ENCODE measurements at regions not wholly inside any gene's neighbourhood (a gene's known extent, or its start where the extent isn't known, plus 50 kb on each side); places are given as distances from the start of the nearest gene placed in this dataset.

DNA sequence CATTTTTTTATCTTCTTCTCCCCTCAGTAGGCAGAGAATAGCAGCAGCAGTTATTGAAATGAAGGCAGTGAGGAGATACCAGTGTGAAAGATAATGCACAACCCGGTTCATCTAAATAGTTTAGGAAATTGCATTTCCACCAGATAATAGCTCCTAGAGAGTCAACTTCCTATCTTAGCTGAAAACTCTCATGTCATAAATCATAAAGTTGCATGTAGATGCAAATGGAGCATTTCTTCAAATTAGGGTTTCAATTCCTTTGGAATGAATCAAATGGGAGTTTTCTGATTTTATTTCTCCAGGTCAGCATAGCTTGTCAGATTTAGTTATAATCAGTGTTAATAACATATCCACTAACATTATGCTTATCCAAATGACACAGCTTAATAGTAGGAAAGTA is 335.3 kb downstream of the CNTNAP4 start:
- DNase-seq (ENCODE audit: low read depth in 2 of 3, low spot score in 2 of 3), result no peak

DNA sequence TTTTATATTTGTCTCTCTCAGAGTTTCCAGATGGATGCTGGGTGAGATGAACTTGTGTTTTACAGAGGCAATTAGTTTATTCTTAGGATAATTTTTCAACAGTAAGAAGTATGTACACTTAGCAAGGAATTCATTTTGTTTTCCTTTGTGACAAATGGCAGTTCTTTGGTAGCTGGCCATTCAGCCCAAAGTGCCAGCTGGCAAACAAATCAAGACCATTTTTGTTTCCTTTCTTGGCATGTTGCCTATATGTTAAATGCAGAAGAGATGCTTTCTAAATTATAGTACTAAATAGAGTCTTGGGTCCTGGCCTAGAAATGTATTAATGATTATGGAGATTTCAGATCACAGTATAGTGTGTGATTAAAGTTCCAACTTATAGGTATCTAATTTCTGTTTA is 337.1 kb downstream of the CNTNAP4 start:
- DNase-seq (ENCODE audit: low read depth in 2 of 3, low spot score in 2 of 3), result no peak

DNA sequence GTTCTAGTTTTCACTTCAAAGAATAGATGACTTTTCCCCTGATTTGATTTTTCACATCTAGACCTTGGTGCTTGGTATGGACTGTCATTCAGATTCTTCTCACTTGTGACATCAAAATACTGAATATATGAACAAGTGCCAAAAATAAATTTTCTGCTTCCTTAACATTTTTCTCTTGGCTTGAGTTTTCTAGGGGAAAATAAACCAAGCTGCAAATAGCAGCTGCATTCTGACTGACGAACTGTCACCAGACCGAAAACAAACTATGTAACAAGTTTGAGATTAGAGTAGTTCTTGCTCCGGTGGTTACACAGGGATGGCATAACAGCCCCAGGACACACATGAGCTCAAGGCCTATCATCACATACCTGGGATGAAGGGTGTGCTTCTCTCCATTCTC is 345.7 kb downstream of the CNTNAP4 start:
- no peak for DNase-seq (ENCODE audit: low read depth in 2 of 3, low spot score in 2 of 3)

DNA sequence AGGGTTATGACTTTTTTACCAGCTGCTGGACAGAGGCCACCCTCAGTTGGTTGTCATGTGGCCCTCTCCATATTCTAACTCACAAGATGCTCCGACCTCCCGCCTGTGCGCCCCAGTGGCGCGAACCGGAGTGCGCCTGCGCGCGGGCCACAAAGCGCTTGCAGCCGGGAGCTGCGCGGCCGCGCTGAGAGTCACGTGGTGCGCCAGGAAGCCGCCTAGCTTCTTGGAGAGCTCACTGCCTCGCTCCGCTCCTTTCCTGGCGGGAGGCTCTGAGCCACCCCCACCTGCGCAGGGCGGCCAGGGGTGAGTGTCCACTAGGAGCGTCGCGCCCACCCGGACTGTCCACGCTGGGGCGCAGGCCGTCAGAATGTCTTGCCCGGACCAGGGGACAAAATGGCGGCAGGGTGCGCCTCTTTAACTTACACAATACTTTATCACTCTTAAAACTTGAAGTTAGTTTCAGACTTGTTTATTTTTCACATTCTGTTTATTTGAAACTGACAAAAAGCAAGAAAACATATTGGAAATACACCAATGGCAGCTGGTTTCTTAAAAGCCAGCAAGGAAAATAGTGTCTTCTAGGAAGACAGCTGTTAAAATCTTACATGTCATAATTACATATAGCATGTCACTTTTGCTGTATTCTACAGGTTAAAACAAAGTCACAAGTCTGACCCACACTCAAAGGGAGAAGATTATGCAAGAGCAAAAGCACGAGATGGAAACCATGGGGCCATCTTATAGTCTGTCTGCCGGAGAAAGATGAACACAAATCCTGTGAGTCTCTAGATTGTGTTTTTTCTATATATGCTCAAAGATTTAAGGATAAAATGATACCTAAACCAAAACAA is 357.9 kb downstream of the CNTNAP4 start:
- no peak for DNase-seq (ENCODE audit: low read depth in 2 of 3, low spot score in 2 of 3)

DNA sequence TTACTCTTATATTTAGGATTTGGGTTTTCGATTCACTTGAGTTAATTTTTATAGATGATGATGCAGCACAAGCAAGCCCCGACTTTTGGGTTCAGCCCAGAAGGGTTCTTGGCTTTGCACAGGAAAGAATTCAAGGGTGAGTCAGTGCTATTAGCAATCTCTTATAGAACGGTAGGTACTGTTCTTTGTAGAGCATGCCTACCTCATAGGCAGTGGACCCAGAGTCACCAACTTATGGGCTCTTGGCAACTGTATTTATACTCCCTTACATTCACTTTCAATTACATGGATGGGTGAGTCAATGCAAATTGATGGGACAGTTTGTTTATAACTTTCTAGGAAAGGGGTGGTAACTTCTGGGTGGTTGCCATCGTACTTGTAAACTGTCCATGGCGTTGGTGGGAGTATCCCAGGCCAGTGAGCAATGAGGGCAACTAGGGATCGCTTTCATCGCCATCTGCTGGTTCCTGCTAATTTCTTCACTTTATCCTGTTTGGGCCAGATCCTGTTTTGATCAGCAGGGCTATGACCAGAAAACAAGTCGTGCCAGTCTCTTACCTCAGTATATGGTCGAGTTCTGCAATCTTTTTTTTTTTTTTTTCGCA is 362.6 kb downstream of the CNTNAP4 start:
- DNase-seq (ENCODE audit: low read depth in 2 of 3, low spot score in 2 of 3), result peak in 2 of 3 donors; percentile 2 to 8

DNA sequence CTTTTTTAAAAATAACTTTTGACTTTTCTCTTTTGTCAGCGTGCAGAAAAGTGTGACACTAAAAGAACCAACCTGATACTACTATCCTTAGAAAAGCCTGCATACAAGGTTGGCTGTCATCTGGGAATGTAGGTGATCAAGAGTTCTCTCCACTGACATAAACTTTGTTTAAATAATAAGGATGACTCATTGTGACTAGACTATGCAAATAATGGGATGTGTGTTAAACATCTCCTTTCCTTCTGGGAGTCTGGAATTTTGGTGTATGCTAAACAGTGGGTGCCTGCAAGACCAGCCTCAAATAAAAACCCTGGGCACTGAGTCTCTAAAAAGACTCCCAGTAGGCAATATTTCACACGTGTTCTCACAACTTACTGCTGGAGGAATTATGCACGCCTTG is 373.4 kb downstream of the CNTNAP4 start:
- no peak for DNase-seq (ENCODE audit: low read depth in 2 of 3, low spot score in 2 of 3)

DNA sequence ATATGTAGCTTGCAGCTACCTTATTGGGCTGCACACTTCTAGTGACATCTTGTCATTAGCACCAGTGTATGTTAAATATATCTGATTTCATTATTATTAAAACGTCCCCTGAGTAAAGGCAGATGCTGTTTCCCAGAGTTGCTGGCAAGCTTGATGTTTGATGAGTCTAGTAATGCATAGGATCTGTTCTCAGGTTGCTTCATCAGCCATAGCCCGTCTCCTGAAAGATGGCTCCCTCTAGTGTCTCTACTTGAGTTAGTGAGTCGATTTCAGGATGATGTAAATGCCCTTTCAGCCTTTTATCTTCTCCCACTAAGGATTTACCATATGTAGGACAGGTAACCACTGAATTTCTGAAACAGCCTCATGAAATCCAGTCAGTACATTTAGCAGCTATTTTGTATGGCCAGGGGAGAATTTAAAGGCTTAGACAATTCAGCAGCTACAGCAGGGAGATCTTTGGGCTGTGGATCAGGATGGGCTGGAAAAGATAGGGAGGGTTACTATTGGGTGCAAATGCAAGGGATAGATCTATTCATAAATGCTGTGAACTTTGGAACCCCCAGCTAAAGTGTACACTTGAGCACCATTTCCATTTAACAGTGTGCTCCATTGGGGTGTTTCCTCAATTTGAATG is 376.3 kb downstream of the CNTNAP4 start:
- DNase-seq (ENCODE audit: low read depth in 2 of 3, low spot score in 2 of 3), result peak in 2 of 3 donors; percentile 2 to 17

DNA sequence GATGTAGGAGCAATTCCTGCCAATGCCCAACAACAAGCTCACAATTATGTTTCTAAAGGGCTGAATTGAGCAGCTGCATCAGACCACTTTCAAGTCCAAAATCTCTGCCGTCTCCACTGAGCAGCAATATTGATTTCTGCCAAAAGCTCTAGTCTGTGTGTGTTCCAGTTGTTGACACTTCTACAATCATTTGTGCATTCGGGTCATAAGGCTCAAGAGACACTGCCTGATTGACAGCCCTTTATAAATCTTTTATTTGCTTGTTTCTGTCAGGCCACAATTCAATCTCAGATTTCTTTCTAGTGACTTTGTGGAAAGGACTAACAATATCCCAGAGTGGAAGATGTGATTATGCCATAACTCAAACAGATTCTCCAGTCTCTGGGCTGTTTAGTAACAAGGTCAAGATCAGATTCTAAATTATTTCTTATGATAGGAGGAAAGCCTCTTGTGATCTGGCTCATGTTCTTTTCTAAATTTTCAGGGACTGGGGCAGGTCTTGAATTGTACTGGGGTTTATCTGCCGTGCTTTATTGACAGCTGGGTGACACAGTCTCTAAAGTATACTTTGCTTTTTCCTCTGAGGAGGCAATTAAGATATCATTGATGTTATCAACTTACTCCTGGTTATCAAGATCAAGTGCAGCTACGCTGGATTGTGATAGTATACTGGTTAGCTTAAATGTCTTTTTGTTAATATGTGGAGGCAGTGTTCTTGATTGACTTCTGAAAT is 377.1 kb downstream of the CNTNAP4 start:
- no peak for DNase-seq (ENCODE audit: low read depth in 2 of 3, low spot score in 2 of 3)

DNA sequence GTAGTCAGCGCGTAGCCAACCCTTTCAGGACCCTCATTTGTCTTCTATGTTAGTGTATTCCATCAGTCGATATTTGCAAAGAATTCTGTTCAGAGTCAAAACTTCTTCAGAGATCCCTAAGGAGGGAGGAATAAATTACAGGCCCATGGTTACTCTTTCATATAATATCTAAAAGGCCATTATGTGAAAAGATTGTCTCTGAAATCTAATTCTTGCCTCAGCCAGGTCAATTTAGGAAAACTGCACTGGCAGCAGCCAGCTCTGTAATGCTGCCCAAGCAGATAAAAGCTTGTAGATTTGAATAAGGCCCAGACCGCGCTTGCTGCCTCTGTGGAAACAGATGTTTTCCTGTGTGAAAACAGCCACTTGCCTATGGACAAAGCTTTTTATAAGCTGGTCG is 379.8 kb downstream of the CNTNAP4 start:
- DNase-seq (ENCODE audit: low read depth in 2 of 3, low spot score in 2 of 3), result no peak

DNA sequence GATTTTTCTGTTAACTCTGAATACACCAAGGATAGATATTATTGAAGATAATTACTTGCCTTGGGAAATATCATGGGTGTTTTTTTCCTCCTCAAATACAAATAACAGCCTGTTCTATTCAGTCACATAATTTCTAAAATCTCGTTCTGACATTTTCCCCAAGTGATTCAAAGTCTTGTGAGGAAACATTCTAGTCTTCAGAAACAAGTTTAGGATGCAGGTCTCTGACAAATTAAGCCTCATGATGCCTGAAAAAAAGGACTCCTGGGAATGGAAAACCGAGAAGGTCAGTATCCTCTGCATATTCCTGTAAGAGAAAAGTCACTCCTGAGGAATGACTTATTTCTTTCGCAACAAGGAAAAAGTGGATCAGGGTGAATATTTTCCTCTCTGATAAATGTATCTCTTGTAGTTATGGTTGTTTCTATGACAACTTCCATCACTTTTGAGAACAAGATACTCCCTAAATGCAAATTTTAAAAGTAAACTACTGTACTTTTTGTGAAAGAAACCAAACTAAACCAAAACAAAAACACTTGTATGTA is 384.6 kb downstream of the CNTNAP4 start:
- DNase-seq (ENCODE audit: low read depth in 2 of 3, low spot score in 2 of 3), result no peak

DNA sequence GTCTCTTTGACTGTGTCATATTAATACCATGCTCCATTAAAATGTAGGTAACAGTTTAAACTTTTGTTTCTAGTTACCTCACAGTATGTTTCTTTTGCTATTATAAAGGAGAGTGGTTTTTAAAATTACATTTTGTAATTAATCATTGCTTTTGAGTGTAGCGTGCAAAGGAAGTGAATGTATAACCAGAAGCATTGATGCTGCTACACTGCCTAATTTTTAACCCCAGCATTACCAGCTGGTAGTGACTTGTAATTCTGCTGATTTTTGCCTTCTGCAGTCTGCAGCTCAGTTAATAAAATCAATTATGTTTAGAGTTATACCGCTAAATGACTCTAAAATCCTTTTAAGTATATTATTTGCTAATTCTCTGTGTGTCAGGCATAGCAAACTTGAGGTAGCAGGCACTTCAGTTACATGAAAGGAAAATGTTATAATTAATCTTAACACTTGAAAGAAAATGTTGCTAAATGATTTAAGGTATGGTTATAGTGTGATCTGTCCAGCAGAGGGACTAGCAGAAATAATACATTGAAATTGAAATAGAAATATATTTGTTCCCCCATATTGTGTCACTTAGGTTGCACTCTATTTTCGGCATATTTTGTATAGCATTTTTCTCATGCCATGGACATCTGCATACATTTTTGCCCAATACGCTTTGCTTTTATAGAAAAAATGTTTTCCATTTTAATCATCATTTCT is 388.5 kb downstream of the CNTNAP4 start:
- DNase-seq (ENCODE audit: low read depth in 2 of 3, low spot score in 2 of 3), result no peak

DNA sequence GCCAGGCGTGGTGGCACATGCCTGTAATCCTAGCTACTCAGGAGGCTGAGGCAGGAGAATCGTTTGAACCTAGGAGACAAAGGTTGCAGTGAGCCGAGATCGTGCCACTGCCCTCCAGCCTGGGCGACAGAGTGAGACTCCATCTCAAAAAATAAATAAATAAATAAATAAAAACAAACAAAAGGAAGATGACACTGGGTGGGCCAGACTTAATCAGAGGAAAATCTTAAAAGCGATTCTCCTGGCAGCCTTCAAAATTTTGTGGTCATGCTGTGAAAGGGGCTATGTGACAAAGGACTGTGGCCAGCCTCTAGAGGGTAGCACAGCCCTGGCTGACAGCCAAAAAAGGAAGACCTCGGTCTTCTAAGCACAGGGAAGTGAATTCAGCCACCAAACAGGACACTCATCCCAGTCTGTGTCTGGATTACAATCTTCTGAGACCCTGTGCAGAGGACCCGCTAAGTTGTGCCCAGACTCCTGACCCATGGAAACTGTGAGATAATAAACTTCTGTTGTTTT is 391.1 kb downstream of the CNTNAP4 start:
- DNase-seq (ENCODE audit: low read depth in 2 of 3, low spot score in 2 of 3), result peak in 1 of 3 donors; percentile 5

DNA sequence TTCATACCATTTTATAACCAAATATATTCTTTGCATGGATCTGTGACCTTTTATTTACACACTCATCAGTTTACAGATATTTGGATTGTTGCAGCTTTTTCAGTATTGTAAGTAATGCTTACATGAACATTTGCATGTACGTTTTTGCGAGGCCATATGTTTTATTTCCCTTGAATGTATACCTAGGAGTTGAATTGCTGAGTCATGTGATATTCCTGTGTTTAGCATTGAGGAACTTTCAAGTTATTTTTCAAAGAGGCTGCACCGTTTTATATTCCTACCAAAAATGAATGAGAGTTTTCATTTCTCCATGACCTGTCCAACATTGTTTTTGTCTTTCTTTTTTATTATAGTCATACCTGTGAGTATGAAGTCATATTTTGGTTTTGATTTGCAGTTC is 392.1 kb downstream of the CNTNAP4 start:
- no peak for DNase-seq (ENCODE audit: low read depth in 2 of 3, low spot score in 2 of 3)

DNA sequence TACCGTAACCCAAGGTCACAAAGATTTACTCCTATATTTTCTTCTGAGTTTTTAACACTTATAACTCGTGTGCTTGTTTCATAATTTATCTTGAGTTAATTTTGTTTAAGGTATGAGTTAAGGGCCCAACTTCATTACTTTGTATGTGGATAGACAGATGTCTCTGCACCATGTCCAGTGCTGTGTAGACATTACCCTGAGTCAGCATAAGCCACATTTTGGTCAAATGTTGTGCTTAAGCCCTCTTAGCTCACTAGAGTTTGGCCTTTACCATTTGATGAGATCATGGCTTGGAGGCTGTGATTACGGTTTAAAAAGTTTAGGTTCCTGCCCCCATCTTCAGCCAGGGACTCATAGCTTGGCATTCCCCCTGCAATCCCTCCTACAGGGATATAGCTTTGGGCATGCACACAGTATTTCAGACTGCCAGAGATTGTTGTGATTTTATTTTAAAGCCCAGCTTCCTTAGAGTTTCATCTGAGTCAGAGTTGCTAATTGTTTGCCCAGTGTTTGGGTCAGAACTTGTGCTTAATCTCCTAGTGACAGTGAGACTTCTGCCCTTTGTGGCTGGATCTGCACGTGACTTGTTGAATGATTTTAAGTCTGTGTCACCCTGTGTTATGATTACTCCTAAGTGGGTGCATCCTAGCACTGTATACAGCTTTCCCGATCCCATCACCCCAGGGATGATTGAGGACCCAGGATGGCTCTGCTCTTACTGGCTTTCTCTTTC is 393.1 kb downstream of the CNTNAP4 start:
- no peak for DNase-seq (ENCODE audit: low read depth in 2 of 3, low spot score in 2 of 3)

DNA sequence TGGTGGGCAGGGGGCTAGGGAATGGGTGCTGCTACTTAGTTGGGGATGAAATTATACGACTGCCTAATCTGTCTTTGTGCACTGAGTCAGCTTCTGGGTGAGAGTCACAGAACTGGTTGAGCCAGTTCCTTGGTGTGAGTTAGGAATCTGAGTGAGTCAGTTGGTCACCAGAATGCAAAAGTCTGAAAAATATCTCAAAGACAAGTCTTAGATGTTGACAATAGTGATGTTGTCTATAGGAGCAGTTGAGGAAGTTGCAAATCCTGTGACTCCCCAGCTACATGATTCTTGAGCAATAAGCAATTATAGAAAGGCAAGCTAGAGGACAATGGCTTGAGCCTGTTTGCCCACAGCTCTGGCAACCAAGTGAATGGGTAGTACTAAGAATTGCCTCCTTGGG is 399.2 kb downstream of the CNTNAP4 start:
- DNase-seq (ENCODE audit: low read depth in 2 of 3, low spot score in 2 of 3), result no peak

DNA sequence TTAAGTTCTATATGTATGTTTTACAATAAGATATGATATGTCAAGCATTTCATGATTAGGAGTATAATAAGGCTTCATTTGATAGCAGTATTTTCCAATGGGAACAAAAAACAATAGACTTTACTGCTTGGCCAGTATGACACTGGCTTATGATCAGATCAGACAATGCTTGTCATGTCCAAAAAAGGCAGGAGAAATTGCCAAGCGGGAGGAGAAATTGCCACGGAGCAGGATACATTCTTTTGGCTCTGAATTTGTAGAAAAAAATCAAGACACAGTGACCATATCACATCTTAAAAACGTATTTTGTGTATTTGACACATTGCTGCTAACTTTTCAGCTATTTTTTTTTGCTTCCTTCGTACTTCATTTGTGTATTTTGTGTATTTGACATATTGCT is 404.1 kb downstream of the CNTNAP4 start:
- no peak for DNase-seq (ENCODE audit: low read depth in 2 of 3, low spot score in 2 of 3)

DNA sequence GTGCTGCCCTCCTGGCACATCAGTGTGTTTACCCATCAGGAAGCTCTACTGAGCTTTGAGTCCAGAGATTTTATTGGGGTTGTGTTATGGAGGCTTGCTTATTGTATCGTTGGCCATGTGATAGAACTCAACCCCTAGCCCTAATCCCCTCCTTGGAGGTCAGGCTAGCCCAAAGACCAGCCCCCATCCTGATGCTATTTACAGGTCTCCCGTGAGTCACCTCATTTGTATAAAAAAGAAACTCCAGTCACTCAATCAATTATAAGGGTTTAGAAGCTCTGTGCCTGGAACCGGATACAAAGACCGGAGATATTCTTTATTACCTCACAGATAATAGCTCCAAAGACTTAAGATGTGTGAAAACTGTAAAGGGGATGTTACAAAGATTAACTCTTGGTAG is 405.9 kb downstream of the CNTNAP4 start:
- DNase-seq (ENCODE audit: low read depth in 2 of 3, low spot score in 2 of 3), result no peak

DNA sequence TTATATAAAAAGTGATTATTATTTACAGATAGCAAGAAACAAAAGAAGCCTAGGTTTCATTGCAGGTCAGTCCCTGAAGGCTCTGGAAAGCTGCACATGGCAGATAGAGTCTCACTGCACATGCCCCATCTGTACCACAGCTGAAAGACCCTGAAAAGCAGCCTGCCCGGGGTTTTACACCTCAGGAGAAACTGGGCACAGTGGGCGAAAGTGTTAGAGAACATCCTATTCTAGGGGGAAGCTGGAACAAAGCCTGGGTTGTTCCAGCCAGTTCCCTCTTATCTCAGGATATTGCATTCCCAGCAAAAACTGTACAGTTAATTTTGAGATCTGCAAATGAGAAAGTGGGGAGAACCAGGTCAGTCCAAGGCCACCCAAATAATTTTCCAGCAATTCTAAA is 419.7 kb downstream of the CNTNAP4 start:
- DNase-seq (ENCODE audit: low read depth in 2 of 3, low spot score in 2 of 3), result no peak

DNA sequence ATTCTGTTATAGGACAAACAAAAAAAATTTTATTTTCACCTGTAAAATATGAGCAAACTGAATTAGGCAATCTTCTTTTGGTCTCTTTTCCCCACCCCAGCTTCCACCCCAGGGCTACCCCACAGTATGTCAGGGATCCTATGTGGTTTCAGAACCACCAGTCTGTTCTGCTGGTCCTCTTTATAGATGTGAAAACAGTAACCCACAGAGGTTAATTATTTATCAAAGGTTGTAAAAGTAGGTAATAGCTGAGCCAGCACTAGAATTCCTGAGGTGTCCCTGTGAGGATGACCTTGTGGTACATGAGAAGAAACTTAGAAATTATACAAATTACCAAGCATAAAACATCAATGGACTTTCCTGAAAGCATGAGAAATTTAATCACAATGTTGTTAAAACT is 428.7 kb downstream of the CNTNAP4 start:
- DNase-seq (ENCODE audit: low read depth in 2 of 3, low spot score in 2 of 3), result no peak

All from hematopoietic multipotent progenitor cell (in vitro differentiated cells).